ENCODE measurements at regions not wholly inside any gene's neighbourhood (a gene's known extent, or its start where the extent isn't known, plus 50 kb on each side); places are given as distances from the start of the nearest gene placed in this dataset.
"Not testable (repeated sequence)": the region's sequence is repeated elsewhere in the genome, so short reads cannot be mapped to it uniquely, and the experiment has no call there.

GRCh38 chrX:84870281-84870680 is 133.4 kb upstream of the APOOL start:
- DNase-seq, result not testable (repeated sequence)

- not testable (repeated sequence) for DNase-seq
These were observed 131.4 kb upstream of the APOOL start for GRCh38 chrX:84872160-84872771.

DNA sequence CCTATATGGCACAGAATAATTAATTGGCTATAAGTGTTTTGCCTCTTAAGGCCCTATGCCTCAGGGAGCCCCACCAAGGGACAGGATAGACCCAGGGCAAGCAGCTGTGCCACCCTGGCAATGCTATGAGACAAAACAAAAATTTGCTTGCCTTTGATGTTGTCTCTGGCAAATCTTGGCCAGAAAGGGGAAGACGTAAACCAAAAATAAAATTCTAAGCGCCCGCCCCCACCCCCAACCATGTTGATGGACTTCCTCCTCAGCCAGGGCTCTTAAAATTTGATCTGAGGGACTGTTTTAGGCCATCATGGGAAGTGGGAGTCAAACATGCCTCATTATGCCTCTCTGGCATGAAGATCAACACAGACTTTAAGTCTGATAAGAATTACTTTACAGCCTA is 130.5 kb upstream of the APOOL start:
- no peak for DNase-seq

- no peak for DNase-seq
These were observed 126.8 kb upstream of the APOOL start for GRCh38 chrX:84876876-84877275.

DNA sequence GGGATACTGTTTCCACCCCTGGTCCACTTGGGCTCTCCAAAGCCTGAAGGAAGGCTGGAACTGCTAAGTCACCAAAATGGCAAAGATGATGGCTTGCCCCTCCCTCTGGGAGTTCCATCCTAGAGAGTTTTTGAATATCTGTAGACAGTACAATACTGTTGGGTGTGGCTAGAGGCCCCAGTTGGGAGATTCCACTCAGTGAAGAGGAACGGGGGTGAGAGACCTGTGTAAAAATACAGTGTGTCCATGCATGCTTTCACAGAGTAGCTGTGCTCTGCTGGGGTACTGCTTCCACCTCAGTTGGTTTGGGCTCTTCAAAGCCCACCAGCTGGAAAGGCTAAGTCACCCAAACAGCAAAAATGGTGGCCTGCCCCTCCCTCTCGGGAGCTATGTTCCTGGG is 109.8 kb upstream of the APOOL start:
- DNase-seq, result no peak

DNA sequence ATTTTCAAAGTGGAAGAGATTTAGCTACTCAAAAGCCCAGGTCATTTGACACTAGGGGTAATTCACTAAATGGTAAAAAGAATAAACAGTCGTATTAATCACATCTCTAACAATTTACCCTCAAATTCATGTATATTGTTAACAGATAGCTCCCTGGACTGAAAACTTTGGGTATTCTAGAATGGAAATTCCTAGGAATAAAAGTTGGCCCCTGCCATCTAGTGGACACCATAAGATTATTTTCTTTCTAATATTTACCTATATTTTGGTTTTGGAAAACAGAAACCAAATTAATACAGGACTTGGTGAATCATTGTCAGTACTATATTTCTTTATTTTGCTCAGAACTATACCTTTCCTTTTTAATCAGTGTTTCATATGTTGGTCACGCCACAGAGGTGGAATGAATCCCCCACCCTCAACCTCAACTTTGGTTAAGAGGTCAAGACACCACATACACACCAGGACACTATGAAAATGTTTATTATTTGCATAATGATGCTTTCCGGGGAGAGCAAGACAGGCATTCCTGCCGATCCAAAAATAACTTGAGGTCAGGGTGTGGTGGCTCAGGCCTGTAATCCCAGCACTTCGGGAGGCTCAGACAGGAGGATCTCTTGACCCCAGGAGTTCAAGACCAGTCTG is 96.2 kb upstream of the APOOL start:
- peak; percentile 0 for DNase-seq

GRCh38 chrX:84909151-84909550 is 94.5 kb upstream of the APOOL start:
- DNase-seq, result no peak

- no peak for DNase-seq
These were observed 79.1 kb upstream of the APOOL start for GRCh38 chrX:84924624-84925023.

- no peak for DNase-seq
These were observed 70.9 kb upstream of the APOOL start for GRCh38 chrX:84932814-84933213.

GRCh38 chrX:84933956-84934556 is 69.6 kb upstream of the APOOL start:
- DNase-seq, result no peak
